Panc1 (cell line): ENCODE measurements at regions not wholly inside any gene's neighbourhood (a gene's known extent, or its start where the extent isn't known, plus 50 kb on each side); places are given as distances from the start of the nearest gene placed in this dataset.

Experiments used
- ATAC-seq: fragments of 200-7000 bp; cut with Tn5 transposase; 2 replicates; pipeline ENCODE4 v1.9.1; 2020; ENCODE audit warnings: mild to moderate bottlenecking, moderate library complexity
- BruUV-seq: library from RNA; stranded (reverse); fragments of 400-500 nt; replicated peaks from 2 replicates; lab custom pipeline; 2021; lab: Mats Ljungman, UMichigan
- CTCF ChIA-PET: fragments of 300-600 bp; sonication (Branson Sonifier 250); formaldehyde crosslinking; loops from one replicate; lab custom pipeline; 2022; ENCODE audit warnings: antibody characterized with exemption; lab: Charles Lee
- POLR2A ChIA-PET: fragments of 300-600 bp; sonication (Branson Sonifier 250); formaldehyde crosslinking; loops from one replicate; lab custom pipeline; 2022; ENCODE audit warnings: antibody characterized with exemption; lab: Charles Lee
- DNase-seq: peaks from one replicate; pipeline ENCODE4 v3.0.0-alpha.2; 2010; ENCODE audit warnings: low read depth, low spot score
- H3K27ac ChIP-seq: 2 replicates; pipeline ENCODE4 v1.5.1; 2011; ENCODE audit warnings: mild to moderate bottlenecking, low read length, inconsistent platforms
- H3K27me3 ChIP-seq: fragments of 200-500 bp; sonication (Bioruptor generic); 2 replicates; pipeline ENCODE4 v1.6.0; 2014; ENCODE audit warnings: low read length, inconsistent platforms; ENCODE audit not compliant: control insufficient read depth, insufficient read depth
- H3K36me3 ChIP-seq: fragments of 200-500 bp; sonication (Bioruptor generic); 2 replicates; pipeline ENCODE4 v1.5.1; 2014; ENCODE audit warnings: inconsistent platforms, mild to moderate bottlenecking, low read length, moderate library complexity; ENCODE audit not compliant: control insufficient read depth, insufficient read depth
- H3K4me1 ChIP-seq: 2 replicates; pipeline ENCODE4 v1.5.1; 2011; ENCODE audit warnings: inconsistent platforms, mild to moderate bottlenecking, low read length, moderate library complexity; ENCODE audit not compliant: control insufficient read depth, insufficient read depth
- H3K4me3 ChIP-seq, 2 experiments: 2 replicates each; pipeline ENCODE4 v1.5.1; 2011 to 2012; ENCODE audit warnings: low read depth in 2 of 2, low read length in 2 of 2, mild to moderate bottlenecking in 2 of 2, inconsistent platforms in 1 of 2, moderate library complexity in 1 of 2
- H3K9me3 ChIP-seq: fragments of 200-500 bp; sonication (Bioruptor generic); 2 replicates; pipeline ENCODE4 v1.5.1; 2014; ENCODE audit warnings: low read depth, mild to moderate bottlenecking, inconsistent platforms, low read length, moderate library complexity; ENCODE audit not compliant: control insufficient read depth, insufficient read depth
- POLR2AphosphoS5 ChIP-seq: IDR thresholded peaks from 2 replicates; pipeline ENCODE4 v1.6.1; 2012; ENCODE audit warnings: mild to moderate bottlenecking, low read depth, low read length, moderate library complexity
- SIN3A ChIP-seq: IDR thresholded peaks from 2 replicates; pipeline ENCODE4 v1.6.1; 2012; ENCODE audit warnings: low read depth, mild to moderate bottlenecking, low read length, moderate library complexity, borderline replicate concordance; ENCODE audit not compliant: insufficient read depth
- TCF7L2 ChIP-seq: IDR thresholded peaks from 2 replicates; pipeline ENCODE4 v1.6.1; 2011; ENCODE audit warnings: mild to moderate bottlenecking, low read depth, low read length, inconsistent platforms
- in situ Hi-C: cut with HindIII; loops from 2 replicates; pipeline ENCODE4 v1.10.0; 2016; ENCODE audit warnings: low sequenced_read_pairs, low pct_unique_long_range_greater_than_20kb
- intact Hi-C: fragments of 100-400 bp; cut with micrococcal nuclease; formaldehyde crosslinking; loops from one replicate; pipeline ENCODE4 v1.10.0; 2022; ENCODE audit not compliant: unreplicated experiment
- TF ChIP-seq, protein P1 (sequence below), 2 experiments: IDR thresholded peaks; 2 replicates each; pipeline ENCODE4 v1.6.1; 2011 to 2012; ENCODE audit warnings: low read depth in 2 of 2, control low read depth in 1 of 2, low read length in 1 of 2, mild to moderate bottlenecking in 1 of 2, moderate library complexity in 1 of 2; ENCODE audit not compliant: insufficient read depth in 1 of 2
- TF ChIP-seq, protein P2 (sequence below): fragments of 450-650 bp; IDR thresholded peaks from 2 replicates; pipeline ENCODE4 v1.5.1; 2017; ENCODE audit warnings: mild to moderate bottlenecking

DNA sequence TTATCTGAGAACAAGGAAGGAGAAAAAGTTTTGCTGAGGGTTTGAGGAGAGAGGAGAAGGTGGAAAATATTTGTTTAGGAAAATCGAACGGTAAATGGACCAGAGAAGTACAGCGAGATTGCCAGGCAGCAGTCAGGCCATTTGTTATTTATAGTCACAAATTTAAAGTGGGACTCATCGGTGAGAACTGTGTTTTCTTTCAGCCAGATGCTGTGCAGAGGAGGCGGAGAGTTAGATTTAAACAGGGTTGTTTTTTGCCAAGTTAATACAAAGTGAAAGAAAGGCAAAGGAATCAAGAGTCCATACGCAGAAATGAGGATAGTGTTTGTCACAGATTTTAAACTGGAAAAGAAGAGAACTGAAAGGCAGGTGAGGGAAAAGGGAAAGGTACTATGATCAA is 200.6 kb upstream of the CNOT2 start:
- in situ Hi-C loops, result no loop called here
- CTCF ChIA-PET, result no interaction called here

DNA sequence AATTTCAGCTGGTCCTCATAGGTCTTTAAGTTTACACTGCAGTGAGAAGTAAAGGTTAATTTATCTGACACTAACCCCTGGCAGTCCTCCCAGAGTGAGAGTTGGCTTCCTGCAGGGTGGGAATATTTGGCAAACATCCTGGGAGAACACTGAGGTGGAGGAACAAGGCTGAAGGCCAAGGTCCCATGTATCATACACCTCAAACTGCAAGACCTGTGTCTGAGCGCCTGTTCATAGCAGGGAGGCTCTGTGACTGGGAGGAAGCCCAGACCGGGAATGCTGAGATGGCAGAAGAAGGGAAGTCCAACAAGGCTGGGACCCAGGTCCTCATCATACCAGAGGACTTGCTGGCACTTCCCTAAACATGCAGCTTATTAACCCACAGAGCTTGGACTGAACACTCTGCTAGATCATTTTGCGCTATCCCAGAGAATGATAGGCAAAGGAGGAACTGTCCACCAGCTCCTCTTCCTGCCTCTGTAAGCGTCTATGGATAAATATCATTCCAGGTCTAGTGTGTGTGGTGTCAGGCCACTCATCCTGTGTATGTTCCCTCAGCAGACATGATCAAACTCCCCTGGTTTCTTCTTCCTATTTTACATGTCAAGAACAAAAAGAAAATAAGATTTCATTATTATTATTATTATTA is 199.6 kb upstream of the CNOT2 start:
- in situ Hi-C loops, result no loop called here
- Histone ChIP-seq H3K36me3 (no peaks in the 10 kb centered on the region), H3K27ac (no peak overlapping the region), H3K27me3 (no peaks in the 10 kb centered on the region), H3K4me3 (no peak overlapping the region), H3K9me3 (no peaks in the 10 kb centered on the region), H3K4me1 (no peaks in the 10 kb centered on the region)
- BruUV-seq, result no TSS peak
- POLR2A ChIA-PET, result no interaction called here
- CTCF ChIA-PET, result no interaction called here
- no peak for ATAC-seq
- DNase-seq, result no peak
- intact Hi-C loops, result no loop called here
- TF ChIP-seq SIN3A, result no peak
- TF ChIP-seq TCF7L2, result no peak
- TF ChIP-seq, protein P1, sequence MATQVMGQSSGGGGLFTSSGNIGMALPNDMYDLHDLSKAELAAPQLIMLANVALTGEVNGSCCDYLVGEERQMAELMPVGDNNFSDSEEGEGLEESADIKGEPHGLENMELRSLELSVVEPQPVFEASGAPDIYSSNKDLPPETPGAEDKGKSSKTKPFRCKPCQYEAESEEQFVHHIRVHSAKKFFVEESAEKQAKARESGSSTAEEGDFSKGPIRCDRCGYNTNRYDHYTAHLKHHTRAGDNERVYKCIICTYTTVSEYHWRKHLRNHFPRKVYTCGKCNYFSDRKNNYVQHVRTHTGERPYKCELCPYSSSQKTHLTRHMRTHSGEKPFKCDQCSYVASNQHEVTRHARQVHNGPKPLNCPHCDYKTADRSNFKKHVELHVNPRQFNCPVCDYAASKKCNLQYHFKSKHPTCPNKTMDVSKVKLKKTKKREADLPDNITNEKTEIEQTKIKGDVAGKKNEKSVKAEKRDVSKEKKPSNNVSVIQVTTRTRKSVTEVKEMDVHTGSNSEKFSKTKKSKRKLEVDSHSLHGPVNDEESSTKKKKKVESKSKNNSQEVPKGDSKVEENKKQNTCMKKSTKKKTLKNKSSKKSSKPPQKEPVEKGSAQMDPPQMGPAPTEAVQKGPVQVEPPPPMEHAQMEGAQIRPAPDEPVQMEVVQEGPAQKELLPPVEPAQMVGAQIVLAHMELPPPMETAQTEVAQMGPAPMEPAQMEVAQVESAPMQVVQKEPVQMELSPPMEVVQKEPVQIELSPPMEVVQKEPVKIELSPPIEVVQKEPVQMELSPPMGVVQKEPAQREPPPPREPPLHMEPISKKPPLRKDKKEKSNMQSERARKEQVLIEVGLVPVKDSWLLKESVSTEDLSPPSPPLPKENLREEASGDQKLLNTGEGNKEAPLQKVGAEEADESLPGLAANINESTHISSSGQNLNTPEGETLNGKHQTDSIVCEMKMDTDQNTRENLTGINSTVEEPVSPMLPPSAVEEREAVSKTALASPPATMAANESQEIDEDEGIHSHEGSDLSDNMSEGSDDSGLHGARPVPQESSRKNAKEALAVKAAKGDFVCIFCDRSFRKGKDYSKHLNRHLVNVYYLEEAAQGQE (IDR thresholded peaks at IDR 0.05; ENCODE audit: insufficient read depth in 1 of 2, low read depth in 2 of 2, low read length in 1 of 2), result no peak
- TF ChIP-seq, protein P2, sequence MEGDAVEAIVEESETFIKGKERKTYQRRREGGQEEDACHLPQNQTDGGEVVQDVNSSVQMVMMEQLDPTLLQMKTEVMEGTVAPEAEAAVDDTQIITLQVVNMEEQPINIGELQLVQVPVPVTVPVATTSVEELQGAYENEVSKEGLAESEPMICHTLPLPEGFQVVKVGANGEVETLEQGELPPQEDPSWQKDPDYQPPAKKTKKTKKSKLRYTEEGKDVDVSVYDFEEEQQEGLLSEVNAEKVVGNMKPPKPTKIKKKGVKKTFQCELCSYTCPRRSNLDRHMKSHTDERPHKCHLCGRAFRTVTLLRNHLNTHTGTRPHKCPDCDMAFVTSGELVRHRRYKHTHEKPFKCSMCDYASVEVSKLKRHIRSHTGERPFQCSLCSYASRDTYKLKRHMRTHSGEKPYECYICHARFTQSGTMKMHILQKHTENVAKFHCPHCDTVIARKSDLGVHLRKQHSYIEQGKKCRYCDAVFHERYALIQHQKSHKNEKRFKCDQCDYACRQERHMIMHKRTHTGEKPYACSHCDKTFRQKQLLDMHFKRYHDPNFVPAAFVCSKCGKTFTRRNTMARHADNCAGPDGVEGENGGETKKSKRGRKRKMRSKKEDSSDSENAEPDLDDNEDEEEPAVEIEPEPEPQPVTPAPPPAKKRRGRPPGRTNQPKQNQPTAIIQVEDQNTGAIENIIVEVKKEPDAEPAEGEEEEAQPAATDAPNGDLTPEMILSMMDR, result no peak
- TF ChIP-seq POLR2AphosphoS5, result no peak

More for the DNA sequence above, 200.6 kb upstream of the CNOT2 start:
- Histone ChIP-seq H3K9me3 (no peaks in the 10 kb centered on the region), H3K27me3 (no peaks in the 10 kb centered on the region), H3K4me1 (no peaks in the 10 kb centered on the region), H3K27ac (no peak overlapping the region), H3K36me3 (no peaks in the 10 kb centered on the region), H3K4me3 (no peak overlapping the region)
- no peak for ATAC-seq
- BruUV-seq, result no TSS peak
- no peak for DNase-seq
- intact Hi-C loops, result no loop called here
- no peak for TF ChIP-seq SIN3A
- TF ChIP-seq, protein P2, result no peak
- no peak for TF ChIP-seq POLR2AphosphoS5
- TF ChIP-seq, protein P1 (IDR thresholded peaks at IDR 0.05; ENCODE audit: insufficient read depth in 1 of 2, low read depth in 2 of 2, low read length in 1 of 2), result no peak
- TF ChIP-seq TCF7L2, result no peak
- POLR2A ChIA-PET, result no interaction called here
